Hematopoietic multipotent progenitor cell treated with erythropoietin and hydrocortisone succinate and interleukin-3 and kit ligand, for 4 days (in vitro differentiated cells): ENCODE measurements at regions not wholly inside any gene's neighbourhood (a gene's known extent, or its start where the extent isn't known, plus 50 kb on each side); places are given as distances from the start of the nearest gene placed in this dataset.

Source experiments
- DNase-seq: peaks from one replicate; pipeline ENCODE4 v3.0.0-alpha.2; 2015

DNA sequence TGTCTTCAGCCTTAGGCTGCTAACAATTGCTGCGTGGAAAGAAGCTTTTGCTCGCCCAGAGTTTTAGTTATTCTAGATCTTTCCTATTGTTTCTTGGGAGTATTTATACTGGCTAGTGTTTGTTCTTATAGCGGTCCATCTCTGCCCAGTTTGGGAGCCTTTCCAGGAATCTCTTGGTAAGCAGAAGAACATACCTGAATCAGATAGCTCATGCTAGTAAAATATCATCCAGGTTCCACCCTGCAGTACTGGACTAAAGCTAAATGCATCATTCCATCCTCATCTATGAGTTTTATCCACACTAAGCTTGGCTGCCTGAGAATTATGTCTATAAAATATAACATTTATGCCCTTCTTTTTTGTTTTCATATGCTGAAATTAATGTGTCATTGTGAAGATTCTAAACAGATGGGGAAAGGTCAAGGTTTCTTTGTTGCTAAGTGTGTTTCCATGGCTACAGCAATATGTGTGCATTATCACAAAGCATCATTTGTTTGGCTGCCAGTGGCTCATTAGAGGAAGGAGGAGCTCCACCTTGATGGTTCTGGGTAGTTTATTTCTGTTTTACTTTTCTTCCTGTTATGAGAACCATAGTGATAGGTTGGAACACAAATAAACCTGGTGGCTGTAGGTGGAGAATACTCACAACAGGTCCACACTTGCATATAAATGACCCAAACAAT is 182.8 kb downstream of the PIK3C3 start:
- no peak for DNase-seq

DNA sequence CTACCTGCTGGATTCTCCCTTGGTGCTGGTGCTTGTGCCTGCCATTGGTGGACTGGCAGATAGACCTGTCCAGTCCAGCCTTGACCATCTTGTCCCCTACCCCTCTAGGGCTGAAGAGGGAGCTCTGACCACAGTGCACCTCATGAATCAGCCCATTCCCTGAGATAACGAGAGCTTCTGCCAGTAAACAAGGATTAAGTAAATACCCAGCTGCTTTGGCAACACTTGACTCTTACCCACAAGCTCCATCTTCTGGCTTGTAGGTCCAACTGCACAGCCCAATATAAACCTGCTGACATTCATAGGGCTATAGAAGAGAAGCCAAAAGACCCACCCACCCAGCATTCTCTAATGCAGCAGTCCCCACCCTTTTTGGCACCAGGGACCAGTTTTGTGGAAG is 186.4 kb downstream of the PIK3C3 start:
- DNase-seq: peak; percentile 25

DNA sequence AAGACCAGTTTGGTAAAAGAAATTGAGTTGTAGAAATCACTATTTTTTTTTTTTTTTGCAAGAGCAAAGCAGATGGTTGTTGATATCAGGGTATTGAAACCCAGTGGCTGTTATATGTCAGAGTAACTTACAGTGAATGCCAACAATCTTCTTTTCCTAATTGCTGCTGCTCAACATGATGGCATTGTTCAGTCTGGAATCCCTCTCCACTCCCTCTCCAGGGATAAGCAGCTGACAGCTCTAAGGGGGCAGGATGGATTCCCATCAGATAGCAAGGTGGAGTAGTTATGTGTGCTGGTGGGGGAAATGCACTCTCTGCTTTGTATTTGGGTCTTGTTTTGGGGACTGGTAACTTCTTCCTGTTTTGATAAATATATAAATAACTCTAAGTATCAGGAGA is 200.0 kb downstream of the PIK3C3 start:
- no peak for DNase-seq

DNA sequence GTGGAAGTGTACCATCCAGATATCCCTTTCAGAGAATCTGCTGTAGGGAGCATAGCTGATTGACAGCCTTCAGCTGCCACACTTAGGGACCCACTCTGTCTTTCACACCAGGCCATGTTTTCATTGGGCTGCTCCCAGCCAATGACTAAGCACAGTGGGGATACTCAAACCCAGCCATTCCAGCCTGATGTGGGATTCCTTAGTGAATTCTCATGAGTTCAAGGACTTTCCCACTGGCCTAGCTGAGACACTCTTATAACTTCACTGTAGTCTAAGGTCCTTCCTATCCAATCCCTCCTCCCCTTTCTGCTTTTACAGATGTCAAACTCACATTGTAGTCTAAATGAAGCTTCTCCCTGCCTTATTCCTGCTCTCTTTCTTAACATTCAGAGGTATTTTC is 201.2 kb downstream of the PIK3C3 start:
- DNase-seq: no peak

DNA sequence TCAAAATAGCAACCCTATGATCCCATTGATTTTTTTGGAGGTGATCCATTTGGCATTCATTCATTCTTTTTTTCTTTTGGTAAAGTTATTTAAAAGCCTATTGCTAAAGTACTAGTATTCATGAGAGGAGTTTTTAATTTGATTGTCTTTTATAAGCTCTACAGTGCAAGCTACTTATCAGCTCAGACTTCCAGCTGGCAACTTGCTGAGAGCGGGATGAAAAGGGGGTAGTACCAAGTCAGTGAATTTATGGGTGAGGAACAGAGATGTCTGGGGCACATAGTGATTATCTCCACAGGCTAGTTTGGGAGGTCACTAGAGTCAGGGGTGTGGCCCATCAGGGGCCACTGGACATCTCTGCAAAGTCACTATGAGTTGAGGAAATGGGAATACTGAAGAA is 202.4 kb downstream of the PIK3C3 start:
- DNase-seq: no peak

DNA sequence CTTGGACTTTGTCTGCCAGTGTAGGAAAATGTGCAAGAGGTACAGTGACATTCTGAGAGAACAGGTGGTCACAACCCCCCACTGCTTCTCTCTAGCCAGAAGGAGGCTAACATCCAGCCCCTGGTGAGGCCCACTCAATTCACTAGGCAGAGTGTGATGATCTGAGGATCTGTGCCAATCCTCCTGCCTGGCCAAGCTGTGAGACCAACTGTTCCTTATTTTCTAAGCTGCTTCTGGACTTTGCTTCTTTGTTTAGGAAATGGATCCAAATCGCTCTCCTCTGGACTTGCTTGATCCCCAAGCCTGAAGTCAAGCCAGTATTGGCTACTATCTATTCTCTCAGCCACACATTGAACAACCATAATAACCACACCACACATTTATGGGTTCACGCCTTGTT is 202.8 kb downstream of the PIK3C3 start:
- no peak for DNase-seq

DNA sequence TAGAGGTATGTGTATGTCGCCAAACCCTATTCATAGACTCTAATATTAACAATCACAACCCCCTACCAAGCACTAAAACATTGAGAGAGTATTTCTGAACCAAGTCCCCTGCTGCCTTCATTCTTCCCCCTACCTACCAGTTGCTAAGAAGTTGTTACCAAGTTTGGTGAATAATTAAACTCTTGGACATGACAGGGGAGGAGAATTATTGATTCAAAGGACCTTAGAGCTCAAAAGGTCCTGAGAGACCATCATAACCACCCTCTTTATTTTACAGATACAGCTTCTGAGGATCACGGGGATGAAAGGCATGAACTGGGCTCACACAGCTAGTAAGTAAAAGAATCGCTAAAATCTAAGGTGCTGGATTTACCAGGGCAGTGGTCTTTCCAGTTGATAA is 204.1 kb downstream of the PIK3C3 start:
- DNase-seq: no peak

DNA sequence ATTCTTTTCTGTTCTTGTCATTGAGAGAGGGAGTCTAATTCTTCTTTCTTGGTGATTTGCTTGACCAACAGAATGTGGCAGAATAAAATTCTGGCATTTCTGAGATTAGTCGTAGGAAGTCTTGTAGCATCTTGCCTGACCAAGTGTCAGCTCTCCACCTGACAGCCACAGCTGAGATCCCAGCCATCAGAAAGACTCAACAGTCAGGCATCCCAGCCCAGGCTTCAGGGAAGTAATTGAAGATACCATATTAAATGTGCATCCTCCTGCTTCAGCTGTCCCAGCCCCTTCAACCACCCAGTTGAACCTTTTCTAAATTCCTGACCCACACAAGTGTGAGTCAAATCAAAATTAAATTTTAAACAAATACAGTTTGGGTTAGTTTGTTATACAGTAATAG is 208.3 kb downstream of the PIK3C3 start:
- DNase-seq: no peak

DNA sequence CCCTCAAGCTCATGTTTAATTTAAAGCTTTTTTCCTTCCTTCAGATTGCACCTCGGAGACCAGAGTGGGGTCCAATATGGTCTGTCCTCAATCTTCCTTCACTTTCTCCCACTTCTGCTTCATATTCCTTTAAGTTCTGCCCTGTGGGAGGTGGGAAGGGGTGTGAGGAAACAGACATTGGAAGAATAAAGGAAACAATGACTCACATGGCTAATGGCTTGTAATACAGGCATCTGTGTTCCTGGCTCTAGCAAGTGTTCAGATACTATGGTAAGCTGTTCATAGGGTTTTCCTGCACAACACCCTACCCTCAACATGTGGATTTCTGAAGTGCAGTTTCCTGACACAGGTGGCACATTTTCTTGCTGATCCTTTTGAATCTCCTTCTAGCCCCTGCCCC is 209.5 kb downstream of the PIK3C3 start:
- no peak for DNase-seq

DNA sequence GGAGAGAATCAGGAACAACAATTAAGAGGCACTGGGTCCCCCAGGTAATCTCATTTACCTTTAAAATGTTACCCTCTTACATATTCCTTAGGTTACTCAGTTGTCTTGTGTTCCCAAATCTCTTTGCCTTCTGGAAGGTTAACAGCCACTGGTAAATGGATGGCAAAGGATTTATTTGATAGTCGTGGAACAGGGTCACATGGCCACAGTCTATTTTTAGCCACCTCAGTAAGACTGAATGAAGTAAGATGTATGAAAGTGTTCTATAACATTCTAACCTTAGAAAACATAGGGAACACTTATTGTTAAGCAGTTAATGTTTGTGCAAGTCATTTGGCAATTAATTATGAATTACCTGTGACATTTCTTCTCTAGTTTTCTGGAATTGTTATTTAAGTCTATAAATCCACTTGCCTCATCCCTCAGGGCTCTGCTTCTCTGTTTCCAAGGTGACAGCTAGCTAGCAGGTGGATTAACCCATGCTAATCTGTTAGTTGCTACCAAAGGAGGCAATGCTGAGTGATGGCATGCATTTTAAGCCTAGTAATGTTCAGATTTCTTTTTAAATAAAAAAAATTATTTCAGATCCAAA is 211.0 kb downstream of the PIK3C3 start:
- no peak for DNase-seq

DNA sequence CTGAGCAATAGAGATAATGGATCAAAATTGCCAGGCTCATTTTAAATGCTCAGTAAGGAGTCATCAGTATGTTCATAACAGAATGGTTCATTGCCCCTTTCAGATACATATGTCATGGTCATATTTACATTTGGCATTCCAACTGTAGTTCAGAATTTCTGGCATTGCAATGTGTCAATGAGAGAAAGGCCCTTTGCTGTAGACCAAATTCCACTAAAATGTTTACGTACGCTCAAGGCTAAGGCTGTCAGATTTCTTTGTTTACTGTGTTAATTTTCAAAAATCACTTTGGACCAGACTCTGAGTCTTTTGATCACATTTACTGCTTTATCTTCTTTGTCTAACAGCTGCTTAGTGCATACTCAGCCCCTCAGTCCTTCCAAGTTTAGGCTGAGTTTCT is 213.5 kb downstream of the PIK3C3 start:
- no peak for DNase-seq

DNA sequence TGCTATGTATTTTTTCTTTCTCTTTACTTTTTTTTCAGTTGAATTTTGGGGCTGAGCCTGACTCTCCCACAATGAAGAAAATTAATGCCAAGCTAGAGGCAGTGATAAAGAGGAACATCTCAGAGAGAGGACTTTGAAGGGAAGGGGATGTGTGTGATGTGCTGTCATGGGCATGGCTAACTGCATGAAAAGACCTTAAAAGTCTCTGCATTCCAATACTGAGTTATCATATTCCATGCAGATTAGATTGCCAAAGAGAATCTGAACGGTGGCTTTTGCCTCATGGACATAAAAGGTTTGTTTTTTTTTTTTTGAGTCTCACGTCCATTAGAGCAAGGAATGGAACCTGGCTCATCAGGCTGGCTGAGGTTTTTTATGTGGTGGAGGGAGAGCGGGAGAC is 213.9 kb downstream of the PIK3C3 start:
- no peak for DNase-seq

DNA sequence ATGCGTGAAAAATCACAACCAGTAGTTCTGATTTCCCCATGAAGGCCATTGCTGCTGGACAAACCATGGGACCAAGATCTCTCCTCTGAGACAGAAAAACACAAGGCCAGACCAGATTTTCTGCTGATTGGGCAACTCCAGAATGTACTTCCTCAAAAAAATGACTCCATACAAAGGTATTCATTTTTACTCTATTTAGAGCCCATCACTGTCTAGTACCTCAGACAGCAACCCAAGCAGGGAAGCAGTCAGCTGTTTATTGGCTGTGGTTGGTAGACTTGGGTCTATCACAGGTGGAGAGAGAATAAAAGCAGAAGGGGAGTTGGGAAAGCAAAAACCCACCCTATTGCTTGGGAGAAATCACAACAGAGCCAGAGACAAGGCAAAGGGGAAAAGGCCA is 219.9 kb downstream of the PIK3C3 start:
- DNase-seq: peak; percentile 15

DNA sequence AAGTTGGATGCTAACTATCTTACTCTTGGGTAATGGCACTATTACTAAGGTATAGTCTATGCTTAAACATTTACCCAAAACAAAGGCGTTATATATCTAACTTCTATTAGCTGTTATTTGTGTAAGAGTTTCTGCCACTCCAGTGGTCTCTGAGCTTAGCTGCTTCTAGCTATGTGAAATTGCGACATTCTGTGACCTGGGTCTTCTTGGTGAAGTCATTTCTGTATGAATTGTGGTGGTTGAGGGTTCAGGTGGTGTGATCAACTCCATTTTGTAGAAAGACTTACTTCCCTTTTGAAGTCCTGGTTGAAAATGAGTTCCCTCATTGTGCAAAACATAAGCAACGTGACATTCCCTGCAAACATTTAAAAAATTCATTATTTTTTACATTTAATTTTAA is 221.6 kb downstream of the PIK3C3 start:
- DNase-seq: peak; percentile 1

DNA sequence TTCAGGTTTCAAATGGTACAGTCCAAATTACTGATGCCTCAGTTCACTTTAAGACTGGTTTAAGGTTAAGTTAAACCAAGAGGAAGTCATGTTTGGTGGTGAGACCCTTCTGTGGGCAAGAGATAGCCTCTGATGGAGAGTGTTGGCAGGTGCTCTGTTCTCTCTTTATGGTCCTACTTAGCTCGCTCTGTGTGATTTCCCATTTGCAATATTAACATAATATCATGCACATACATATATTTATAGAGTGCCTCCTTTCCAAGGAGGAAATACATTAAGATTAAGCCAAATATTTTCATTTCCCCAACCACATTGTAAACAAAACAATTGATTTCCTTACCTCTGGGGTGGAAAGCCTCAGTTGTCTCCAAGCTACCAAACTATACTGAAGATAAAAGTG is 222.4 kb downstream of the PIK3C3 start:
- no peak for DNase-seq

DNA sequence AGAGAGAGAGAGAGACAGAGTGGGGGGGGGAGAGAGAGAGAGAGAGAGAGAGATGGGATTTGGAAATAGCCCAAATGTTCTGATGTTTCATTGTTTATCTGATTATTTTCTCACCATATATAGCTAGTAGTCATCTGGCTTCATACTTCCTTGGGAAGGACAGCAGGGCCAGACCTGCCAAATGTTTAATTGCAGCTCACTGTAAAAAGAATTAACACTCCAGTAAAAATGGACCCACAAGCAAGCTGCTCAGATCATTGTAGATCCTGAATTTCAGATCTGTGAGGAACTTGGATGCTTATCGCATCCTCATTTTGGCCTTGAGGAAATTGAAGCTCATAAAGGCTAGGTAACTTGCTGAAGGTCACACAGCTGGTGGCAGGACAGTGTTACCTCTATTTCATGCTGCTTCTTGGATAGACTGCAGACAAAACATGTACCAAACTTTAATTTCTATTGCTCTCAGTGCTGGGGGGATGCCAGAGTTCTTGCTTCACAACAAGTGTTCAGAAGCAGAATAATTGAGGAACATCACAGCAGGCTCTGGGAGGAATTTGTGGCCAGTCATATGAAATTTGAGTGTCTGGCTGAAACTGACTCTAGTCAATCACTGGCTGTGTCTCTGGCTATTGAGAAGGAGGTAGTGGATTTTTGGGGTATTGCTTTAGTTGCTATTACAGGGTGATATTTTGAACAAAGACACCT is 223.5 kb downstream of the PIK3C3 start:
- DNase-seq: no peak

DNA sequence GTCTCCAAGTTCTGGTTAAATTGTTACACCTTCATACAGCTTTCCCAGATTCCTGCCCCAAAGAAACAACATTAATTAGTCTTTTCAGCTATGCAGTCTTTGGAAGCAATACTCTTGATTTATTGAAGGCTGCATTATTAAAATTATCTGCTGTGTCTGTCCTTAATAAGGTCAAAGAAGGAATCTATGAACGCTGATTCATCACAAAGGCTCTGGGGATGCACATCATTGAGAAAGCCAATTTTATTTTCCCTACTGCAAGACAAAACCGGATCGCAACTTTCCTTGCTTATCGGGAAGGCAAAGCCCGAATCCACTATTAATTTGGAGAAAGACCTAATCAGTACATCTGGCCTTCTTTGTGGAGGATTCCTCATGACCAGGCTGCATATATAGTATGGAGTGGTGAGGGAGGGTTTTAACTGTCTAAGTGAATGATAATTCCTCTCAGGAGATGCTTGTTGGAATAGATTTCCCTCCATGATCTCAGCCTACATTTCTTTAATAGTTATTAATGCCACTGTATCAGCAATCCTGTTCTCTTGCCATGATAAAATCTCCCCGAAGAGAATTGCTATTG is 224.6 kb downstream of the PIK3C3 start:
- DNase-seq: no peak

DNA sequence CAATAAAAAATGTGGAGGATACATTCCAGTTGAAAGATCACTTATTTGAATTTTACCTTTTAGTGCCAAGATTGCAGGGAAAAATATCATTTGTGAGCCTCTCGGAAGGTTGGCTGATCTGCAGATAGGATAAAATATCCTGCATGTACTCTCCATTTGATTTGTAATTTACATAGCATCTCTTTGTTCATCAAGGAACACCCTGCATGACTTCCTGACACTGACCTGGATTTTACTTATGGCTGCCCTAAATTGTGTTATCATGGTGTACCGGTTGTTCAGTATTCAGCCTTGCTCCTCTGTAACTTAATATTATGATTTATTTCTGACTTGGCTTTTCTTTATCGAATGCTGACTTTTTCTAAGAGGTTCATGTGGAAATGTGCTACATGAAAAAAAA is 226.4 kb downstream of the PIK3C3 start:
- DNase-seq: no peak

DNA sequence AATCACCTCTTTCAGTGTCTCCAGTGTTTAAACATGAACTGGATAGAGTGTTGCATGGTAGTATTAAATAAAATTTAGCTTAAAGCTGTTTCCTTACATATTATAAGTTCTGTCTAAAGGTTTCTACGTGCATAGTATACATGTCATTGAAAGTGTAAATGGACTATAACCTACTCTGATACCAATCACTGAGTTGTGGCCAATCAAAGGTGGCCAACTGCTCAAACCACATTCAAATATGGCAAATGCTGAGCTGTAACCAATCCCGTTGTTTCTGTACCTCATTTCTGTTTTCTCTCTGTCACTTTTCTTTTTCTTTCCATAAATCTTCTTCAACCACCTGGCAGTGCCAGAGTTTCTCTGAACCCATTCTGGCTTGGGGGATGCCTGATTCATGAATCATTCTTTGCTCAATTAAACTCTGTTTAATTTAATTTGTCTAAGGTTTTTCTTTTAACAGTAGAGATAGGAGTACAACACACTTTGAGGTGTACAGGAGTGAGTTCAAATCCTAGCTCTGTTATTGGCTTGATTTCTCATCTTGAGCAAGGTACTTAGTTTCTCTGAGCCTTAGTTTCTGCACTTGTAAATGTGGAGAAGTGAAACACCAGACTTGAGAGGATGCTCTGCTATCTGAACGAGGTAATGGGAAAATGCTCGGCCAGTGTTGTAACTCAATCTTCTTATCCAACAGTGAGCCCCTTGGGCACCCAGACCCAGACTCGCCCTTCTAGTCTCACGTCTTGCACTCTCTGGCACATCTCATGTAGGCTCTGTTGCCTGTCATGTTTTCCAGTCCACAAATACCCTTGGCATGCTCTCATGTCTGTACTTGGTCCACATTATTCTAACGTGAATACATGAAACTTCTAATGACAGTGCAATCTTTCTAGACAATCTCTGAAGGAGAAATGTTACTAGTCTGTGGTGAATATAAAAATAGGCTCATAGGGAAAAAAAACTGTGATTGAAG is 228.0 kb downstream of the PIK3C3 start:
- no peak for DNase-seq

DNA sequence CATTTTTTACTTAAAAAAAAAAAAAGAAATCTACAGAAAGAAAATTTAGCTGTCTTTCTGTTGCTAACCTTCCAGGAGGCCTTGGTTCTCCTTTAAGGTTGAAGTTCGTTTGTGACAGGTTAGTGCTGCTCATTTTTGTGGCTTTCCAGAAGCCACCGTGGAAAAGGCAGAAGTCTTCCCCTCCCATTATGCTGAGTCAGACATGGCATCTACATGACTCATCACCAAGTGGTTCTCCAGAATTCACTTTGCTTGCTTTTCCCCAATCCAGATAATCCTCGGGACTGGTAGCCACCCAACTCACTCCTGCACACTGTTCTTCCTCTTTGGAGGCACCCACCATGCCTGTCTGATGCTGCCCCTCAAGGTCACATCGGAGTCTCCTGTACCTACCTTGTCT is 228.7 kb downstream of the PIK3C3 start:
- peak; percentile 2 for DNase-seq

DNA sequence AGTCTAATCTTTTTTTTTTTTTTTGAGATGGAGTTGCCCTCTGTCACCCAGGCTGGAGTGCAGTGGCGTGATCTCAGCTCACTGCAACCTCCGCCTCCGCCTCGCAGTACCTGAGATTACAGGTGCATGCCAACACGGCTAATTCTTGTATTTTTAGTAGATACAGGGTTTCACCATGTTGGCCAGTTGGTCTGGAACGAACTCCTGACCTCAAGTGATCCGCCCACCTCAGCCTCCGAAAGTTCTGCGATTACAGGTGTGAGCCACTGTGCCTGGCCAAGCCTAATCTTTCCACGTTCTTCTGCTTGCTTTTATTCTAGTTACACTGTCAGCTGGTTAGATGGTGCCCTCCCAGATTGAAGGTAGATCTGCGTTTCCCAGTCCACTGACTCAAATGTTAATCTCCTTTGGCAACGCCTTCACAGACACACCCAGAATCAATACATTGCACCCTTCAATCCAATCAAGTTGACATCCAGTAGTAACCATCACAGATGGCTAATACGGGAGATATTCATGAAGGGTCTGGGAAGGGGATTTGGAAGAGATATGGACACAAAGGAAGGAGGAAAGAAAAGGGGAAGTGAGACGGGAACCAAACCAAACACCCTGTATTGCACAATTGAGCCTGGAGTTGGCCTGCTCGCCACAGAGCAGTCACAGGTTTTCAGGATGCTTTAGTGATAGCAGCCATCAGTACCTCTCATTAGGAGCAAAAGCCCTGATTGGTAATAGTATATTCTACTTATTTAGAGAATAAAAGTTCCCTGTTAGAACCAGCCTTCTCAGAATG is 229.8 kb downstream of the PIK3C3 start:
- peak; percentile 1 for DNase-seq

DNA sequence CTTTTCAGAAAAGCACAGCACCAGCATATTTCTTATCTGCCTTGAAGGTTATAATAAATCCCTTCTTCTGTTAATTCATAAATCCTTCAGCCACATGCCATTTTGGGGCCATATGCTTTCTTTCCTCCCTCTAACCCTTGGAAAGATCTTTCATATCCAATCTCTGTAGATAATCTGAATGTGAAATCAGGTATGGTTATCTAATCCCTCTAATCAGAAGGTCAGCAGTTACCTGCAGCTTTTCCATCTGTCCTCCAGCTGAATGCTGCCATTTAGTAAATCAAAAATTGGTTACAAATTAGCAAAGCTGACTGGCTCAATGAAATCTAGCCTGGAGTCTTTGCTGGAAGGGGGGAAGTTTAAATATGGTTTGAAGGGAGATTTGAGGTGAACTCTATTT is 230.5 kb downstream of the PIK3C3 start:
- no peak for DNase-seq
